Endometrial microvascular endothelial cells (primary cell): ENCODE measurements at regions not wholly inside any gene's neighbourhood (a gene's known extent, or its start where the extent isn't known, plus 50 kb on each side); places are given as distances from the start of the nearest gene placed in this dataset.

Experiments used
- in situ Hi-C: cut with HindIII; loops from 2 replicates; pipeline ENCODE4 v1.10.0; 2017; ENCODE audit warnings: low sequenced_read_pairs, low pct_unique_long_range_greater_than_20kb; ENCODE audit errors: inconsistent ontology term

GRCh38 chr2:235320326-235320725 lies 173.5 kb upstream of the AGAP1 start:
- in situ Hi-C loops, result no loop called here

- in situ Hi-C loops, result no loop called here
Observed at GRCh38 chr2:235324324-235324723, 169.5 kb upstream of the AGAP1 start.

GRCh38 chr2:235325151-235325550 lies 168.7 kb upstream of the AGAP1 start:
- in situ Hi-C loops, result no loop called here

GRCh38 chr2:235328991-235329390 lies 164.9 kb upstream of the AGAP1 start:
- in situ Hi-C loops, result no loop called here

GRCh38 chr2:235330775-235331451 lies 162.9 kb upstream of the AGAP1 start:
- in situ Hi-C loops, result no loop called here

GRCh38 chr2:235332240-235332890 lies 161.5 kb upstream of the AGAP1 start:
- in situ Hi-C loops, result no loop called here

- in situ Hi-C loops, result no loop called here
Observed at GRCh38 chr2:235333076-235333475, 160.8 kb upstream of the AGAP1 start.

GRCh38 chr2:235334179-235334578 lies 159.7 kb upstream of the AGAP1 start:
- in situ Hi-C loops, result no loop called here

GRCh38 chr2:235343156-235343774 lies 150.6 kb upstream of the AGAP1 start:
- in situ Hi-C loops, result no loop called here

- in situ Hi-C loops, result no loop called here
Observed at GRCh38 chr2:235343869-235344268, 150.0 kb upstream of the AGAP1 start.

GRCh38 chr2:235345745-235346144 lies 148.1 kb upstream of the AGAP1 start:
- in situ Hi-C loops, result no loop called here

- in situ Hi-C loops, result no loop called here
Observed at GRCh38 chr2:235347691-235348090, 146.2 kb upstream of the AGAP1 start.

- in situ Hi-C loops, result no loop called here
Observed at GRCh38 chr2:235348329-235348728, 145.5 kb upstream of the AGAP1 start.

GRCh38 chr2:235350234-235350633 lies 143.6 kb upstream of the AGAP1 start:
- in situ Hi-C loops, result no loop called here

- in situ Hi-C loops, result no loop called here
Observed at GRCh38 chr2:235352541-235352940, 141.3 kb upstream of the AGAP1 start.

- in situ Hi-C loops, result no loop called here
Observed at GRCh38 chr2:235357881-235358280, 136.0 kb upstream of the AGAP1 start.

GRCh38 chr2:235358981-235359471 lies 134.8 kb upstream of the AGAP1 start:
- in situ Hi-C loops, result no loop called here

- in situ Hi-C loops, result no loop called here
Observed at GRCh38 chr2:235360446-235360845, 133.4 kb upstream of the AGAP1 start.

- in situ Hi-C loops, result no loop called here
Observed at GRCh38 chr2:235365743-235366142, 128.1 kb upstream of the AGAP1 start.

GRCh38 chr2:235366390-235366789 lies 127.5 kb upstream of the AGAP1 start:
- in situ Hi-C loops, result no loop called here
